Activated CD8-positive, alpha-beta memory T cell treated with anti-CD3 and anti-CD28 coated beads, Interleukin-2, amount 50 U/mL, for 1 hour (primary cell): ENCODE measurements at regions not wholly inside any gene's neighbourhood (a gene's known extent, or its start where the extent isn't known, plus 50 kb on each side); places are given as distances from the start of the nearest gene placed in this dataset.

Experiments
- DNase-seq: peaks from one replicate; pipeline ENCODE4 v3.0.0-alpha.2; 2020; ENCODE audit errors: extremely low read depth

DNA sequence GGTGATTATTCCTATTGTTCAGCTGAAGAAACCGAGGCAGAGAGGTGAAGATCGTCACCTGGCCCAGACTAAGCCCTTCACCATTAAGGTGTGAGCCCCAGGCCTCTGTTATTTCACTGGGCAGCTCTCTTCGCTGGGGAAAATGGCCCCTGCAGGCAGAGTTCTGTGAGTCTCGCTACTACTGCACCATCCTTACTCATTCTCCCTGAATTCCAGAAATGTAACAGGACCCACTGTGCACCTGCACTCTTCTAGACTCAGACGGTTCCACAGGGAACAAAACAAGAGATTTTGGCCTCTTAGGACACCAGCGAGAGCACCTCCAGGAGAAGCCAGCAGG lies 147.7 kb upstream of the GLI2 start:
- DNase-seq = no peak

DNA sequence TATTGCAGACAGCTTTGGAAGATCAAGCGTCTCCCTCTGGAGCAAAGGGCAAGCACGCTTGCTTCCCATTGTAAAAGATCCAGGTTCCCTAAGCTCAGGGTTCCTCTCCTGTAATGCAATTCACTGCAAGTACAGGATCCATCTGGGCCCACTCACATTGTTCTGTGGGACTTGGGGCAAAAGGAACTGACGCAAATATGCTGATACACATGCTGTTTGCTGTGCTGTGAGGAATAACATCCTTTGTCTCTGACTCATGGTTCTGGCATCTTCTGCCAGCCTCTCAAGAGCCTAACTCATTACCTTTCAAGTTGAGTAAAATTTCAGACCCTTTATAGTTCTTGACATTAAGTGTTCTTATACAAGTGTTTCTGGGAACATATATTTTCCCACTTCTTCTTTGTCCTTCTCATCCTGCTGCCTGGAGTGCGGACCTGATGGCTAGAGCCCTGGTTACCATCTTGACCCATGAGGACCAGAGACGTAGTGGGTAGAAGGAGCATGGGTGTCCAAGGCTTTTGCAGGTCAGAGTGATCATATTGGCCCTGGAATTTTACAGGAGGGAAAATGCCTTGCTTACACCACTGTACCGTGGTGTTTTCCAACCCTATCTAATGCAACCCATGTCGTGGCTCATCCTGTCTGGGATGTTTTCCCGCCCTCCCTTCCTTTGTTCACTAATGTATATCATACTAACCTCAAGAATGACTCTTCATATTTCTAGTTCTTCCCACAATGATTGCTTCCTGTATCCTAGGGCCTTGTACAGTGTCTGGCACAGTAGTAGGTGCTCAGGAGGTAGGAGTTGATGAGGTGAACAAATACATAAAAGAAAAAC lies 145.7 kb upstream of the GLI2 start:
- DNase-seq = no peak

DNA sequence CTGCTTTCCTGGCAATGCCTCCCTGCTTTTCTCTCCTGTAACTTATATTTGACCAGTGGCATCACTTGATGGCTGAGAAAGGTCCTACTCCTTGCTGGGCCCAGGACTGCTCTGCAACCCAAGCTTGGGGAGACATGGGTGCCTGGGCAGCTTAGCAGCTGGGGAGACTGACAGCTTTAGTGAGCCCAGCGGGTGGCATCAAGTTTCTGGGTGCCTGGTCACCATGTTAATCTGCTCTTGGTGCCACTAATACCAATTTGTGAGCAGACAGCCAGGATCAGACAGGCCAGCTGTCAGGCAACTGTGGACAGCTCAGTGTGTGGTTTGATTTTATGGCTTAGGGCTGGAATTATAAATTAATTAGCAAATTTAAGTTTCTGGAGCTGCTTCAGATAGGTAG lies 144.8 kb upstream of the GLI2 start:
- DNase-seq = no peak

DNA sequence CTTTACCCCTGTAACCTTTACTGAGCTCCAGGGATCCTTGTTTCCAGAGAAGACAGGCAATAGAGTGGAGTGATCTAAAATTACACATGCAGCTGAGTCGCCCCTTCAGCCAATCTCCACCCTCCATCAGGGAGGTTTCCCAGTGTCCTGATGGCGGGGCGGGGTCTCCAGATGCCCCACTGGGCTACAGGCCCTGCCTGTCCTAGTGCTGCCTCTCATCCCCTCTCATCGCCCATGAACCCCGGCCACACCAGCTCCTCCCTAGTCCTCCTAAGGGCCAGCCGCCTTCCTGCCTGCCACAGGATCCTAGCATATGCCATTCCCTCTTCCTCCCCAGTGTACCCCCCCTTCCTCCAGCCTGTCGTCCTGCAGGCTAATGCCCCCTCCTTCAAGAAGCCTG lies 144.1 kb upstream of the GLI2 start:
- no peak for DNase-seq

DNA sequence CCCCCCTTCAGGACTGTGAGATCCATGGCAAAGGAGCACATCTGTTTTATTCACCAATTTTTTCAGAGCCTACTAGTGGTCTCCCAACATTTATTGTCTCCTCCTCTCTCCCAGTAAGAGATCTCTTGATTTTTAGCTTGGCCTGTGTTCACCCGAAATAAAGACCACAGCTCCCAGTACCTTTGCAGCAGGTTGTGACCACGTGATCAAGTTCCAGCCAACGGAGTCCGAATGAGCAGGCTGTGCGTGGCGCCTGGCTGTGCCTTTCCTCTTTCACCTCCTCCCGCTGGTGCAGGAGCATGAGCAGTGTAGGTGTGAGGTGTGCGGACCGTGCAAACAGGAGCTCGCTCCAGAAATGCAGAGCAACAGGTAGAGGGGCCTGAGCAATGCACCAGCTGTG lies 143.6 kb upstream of the GLI2 start:
- no peak for DNase-seq

DNA sequence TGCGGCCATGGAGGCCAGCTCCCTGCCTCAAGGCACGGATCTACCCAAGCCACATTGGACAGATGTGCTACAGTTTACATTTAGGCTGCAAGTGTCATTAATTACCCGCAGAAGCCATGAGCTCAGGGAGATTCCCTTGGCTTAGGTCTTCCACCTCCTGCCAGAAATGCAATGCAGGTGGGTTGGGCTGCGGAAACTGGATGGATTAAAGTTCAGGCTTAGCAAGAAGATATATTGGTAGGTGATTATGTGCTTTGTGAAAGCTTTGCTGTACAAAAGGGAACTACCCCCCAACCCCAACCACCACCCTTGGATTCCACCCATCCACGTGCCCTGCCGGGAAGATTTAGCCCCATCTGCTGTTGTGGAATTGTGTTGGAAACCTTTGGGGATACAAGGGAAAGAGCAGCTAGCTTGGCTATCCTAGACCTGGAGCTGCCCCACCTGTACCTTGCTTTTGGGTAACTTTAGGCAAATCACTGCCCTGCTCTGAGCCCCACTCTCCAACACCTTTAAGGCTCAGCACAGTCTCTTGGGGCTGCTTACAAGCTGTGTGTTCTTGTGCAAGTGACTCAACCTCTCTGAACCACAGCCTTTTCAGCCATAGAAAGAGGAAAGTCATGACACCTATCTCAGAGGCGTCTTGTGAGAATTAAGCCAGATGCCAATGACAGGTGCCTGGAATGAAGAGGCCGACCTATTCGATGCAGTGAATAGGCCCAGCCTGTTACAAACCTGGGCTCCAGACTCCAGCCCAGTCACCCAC lies 141.6 kb upstream of the GLI2 start:
- no peak for DNase-seq

DNA sequence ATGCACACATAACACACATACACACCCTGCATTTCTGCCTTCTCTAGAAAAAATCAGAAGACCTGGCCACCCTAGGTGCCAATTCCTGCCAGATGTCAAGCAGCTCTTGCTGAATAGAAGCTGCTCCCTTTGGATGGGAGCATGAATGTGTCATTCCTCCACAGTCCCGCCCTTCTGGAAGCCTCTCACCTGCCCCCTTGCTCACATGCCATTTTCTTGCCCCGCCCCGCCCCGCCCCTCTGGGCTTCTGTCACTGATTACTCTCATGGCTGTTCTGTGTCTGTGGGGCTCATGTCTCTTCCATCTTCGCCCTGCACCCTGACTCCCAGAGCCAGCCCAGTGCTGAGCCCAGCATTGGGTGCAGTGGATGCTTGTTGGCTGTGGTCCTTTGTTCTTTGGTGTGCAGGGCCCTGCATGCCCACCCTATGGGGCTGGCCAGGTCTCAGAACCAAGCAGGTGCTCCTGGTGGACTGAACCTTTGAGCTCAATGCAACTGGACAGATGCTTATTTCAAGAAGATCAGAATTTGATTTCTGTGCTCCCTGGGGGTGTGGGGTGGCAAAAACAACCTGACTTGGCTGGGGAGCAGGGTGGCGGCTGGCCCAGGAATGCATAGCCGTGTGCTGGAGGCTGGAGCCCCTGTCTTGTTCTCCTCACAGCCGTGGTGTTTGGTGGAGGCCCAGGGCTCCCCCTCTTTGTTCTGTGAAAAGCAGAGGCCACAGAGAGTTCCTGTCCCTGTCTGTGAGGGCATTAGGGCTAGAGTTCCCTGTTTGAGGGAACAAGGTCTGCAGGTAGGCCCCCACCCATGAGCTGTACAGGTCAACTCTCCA lies 140.6 kb upstream of the GLI2 start:
- no peak for DNase-seq

DNA sequence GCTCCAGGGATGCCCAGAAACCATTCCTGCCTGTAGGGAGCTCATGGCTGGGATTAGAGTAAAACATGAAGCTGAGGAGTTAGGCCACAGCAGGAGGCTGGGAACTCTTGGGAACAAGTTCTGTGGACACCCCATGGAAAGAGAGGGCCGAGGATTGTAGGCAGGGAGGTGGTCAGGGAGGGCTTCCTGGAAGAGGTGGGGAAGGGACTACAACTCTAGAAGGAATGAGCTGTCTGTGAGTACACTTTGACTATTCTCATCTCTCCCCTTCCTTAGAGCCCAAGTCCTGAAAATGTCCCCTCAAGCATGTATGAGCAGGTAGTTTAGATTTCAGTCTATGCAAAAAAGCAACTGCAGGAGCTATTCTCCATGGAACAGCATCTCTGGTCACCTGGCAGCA lies 139.9 kb upstream of the GLI2 start:
- no peak for DNase-seq

DNA sequence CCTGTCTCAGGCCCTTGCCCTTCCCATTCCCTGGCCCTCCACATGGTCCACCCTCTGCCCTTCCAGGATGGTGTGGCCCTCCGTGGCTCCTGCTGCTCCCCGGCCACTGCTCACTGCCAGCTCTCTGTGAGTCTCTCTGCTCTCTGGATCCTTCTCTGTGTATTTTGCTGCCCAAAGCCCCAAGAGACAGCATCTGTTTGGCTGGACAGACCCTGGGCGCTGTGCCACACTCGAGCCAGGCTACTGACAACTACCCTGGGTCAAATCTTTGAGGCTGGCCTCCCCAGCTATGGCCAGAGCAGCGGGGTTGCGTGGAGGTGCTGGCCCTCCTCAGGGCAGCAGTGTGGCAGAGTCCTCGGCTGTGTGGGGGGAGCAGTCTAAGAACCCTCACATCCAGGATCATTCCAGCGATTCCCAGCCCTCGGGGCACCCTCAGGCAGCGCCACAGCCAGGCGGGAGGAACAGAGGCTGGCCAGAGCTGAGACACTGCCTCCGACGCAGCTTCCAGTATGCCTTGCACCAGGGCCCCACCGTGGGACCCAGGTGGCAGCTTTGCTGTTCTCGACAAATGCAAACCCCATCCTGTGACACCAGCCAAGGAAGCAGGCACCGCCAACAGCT lies 139.4 kb upstream of the GLI2 start:
- no peak for DNase-seq

DNA sequence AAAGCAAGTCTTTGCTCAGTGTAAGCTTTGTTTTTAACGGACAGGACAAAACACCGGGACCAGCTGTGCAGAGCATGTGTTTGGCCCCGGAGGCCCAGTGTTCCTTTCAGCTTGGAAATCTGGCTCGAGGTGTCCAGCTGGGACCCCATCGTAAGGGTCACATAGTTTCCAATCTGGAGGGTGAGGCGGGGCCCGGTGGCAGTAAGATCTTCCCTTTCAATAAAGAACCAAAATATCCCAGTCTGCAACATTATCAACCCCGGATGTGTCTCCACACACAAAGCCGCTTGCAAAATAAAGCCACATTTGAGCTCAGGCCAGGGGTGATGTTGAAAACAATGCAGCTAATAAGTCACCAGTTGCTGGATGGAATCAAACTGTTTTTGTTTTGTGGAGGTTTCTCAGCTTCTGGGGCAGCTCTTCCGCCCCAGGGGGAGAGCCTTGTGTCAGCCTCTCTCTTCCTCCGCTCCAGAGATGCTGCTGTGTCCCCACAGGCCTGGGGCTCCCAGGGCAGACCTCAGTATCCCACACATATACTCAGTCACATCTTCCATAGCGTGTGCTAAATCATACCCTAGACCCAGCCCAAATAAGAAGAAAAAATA lies 138.6 kb upstream of the GLI2 start:
- DNase-seq = no peak

DNA sequence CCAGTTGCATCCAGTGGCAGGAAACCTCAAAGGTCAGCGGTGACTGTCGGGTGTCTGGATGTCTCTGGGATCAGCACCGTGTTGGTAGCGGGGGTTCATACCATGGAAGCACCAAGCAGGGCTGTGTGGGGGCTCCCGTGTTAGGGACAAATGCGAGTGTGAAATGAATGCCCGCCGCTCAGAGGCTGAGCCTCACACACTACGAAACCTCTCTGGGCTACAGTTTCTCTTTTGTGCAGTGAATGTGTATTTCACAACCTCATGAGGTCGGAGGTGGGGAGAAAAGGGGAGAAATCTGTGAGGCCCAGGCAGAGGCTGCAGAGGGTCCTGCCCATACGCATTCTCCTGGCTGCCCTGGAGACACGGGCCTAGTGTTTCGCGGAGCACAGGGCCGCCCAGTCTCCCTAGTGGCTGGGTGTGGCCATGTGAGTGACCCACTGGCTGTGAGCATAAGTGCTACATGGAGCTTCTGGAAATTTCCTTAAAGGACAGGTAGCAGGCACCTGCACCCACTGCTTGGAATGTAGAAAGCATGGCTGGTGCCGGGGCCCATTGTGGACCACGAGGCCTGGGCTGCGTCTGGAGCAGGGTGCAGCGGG lies 138.0 kb upstream of the GLI2 start:
- no peak for DNase-seq

DNA sequence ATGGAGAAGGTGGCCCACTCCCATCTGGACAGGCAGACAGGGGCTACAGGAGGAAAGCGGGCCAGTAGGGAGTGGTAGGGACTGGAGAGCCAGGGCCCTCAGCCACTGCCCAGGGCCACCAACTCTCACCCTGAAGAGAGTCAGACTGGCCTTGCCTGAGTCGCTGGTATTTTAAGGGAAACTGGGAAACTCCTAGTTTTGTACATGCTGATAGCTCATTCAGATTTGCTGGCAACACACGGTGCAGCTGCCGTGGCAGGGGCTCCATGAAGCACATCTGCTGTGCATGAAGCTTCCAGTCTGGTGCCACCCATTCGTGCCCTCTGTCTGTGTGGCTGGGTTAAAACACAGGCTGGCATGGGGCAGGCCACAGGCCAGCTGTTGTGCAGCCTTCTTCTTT lies 137.3 kb upstream of the GLI2 start:
- DNase-seq = no peak

DNA sequence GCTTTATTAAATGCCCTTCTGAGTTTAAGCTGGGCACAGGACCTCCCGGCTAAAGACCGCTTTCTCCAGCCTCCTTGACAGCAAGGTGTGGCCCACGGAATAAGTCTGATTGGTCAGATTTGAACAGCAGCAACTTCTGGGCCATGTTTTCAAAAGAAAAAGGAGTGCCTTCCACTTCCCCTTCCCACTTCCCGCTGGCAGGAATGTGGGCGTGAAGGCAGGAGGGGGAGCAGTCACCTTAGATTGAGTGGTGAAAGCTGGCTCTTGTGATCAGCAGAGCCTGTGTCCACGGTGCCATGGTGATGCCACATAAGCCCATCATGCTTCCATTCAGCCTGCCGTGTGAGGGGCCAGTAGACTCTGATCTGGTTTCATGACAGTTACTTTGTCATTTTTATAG lies 136.6 kb upstream of the GLI2 start:
- no peak for DNase-seq

DNA sequence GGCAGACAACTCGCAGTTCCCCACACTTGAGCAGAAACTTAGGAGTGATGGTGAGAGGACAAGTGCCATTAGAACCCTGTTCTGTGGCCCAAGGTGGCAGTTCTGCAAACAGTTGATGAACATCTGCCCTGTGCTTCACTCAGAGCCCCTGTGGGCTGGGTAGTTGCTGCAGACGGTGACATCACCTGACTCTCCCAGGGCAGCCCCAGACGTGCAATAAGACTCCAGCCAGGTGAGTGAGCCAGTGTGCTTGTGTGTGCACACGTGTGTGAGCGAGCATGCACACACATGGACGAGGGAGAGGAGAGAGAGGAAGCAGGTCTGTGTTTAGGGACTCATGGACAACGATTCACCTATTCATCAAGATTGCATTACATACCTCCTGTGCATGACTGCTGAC lies 136.0 kb upstream of the GLI2 start:
- DNase-seq = no peak

DNA sequence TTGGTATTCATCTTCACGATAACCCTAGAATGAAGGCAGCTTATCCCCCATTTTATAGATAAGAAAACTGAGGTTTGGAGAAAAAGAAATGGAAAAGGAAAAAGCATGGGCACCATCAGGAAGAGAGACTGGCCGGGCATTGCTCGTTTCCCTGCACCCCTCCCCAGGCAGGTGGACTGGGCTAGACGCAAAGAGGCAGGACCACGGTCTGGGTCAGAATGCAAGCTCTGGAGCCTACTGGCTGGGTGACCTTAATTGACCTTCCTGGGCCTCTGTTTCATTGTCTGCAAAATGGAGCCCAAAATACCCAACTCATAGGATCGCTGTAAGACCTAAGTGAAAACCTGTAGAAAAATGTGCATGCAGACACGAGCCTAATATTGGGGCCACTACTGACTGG lies 135.3 kb upstream of the GLI2 start:
- DNase-seq = no peak

DNA sequence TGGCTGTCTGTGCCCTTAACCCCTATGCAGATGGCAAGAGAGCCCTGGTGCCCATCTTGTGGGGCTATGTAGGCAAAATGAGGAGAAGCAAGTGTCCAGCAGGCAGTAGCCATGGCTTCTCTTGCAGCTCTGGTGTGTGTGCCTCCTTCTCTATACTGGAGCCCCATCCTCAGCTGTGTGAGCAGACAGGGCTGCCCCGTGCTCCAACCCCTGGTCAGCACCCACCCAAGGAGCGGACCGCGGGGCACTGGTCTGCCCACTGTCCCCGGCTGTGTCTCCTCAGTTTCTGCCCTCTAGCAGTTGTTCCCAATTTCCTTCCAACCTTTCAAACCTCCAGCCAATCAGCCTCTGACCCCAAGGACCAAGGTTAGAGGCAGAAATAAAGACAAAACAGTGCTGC lies 134.9 kb upstream of the GLI2 start:
- DNase-seq = no peak

DNA sequence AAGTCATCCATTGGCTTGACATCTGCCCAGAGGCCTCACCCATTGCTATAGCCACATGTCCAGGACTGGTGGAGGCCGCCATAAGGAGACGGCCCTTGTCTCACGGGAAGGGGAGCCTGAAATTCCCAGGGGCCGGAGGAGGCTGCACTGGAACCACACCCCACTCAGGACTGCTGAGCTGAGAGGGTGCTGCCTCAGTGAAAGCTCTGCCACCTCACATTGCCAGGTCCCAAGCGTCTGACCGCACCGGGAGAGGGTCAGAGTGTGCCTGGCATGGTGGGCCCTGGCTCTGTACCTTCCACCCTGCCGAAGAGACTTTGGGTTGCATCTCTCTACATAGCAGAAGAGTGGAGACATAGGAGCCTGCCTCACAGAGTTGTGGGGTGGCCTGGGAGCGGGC lies 134.1 kb upstream of the GLI2 start:
- DNase-seq = no peak

DNA sequence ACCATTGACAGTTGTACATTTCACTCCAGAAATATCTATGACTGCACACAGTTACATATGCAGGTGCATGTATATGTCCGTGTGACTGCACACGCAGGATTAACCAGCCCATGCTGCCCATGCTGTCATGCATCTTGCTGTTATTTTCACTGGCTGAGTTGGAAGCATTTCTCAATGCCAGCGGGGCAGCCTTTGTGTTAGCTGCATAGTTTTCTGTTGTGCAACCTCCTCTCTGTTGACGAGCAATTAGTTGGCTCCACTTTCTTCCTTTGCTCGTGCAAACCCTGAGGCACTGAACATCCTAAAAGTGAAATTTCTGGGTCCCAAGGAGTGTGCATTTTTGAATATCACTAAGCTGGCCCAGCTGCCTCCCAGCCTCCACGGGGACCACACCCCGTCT lies 133.4 kb upstream of the GLI2 start:
- no peak for DNase-seq

DNA sequence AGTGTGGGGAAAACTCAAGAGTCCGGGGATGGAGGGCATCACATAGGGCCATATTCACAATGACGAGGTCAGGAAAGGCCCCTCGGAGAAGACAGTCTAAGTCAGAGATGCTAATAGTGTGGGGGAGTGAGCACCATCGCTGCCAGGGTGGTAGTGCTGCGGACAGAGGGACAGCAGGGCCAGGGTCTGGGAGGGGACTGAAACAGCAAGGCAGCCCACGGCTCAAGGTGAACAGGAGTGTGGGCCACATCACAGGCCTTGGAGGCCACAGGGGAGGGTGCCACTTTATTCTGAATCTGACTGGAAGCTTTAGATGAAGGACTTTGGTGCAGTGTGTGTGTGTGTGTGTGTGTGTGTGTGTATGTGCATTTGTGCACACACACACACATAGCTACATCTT lies 130.9 kb upstream of the GLI2 start:
- no peak for DNase-seq

DNA sequence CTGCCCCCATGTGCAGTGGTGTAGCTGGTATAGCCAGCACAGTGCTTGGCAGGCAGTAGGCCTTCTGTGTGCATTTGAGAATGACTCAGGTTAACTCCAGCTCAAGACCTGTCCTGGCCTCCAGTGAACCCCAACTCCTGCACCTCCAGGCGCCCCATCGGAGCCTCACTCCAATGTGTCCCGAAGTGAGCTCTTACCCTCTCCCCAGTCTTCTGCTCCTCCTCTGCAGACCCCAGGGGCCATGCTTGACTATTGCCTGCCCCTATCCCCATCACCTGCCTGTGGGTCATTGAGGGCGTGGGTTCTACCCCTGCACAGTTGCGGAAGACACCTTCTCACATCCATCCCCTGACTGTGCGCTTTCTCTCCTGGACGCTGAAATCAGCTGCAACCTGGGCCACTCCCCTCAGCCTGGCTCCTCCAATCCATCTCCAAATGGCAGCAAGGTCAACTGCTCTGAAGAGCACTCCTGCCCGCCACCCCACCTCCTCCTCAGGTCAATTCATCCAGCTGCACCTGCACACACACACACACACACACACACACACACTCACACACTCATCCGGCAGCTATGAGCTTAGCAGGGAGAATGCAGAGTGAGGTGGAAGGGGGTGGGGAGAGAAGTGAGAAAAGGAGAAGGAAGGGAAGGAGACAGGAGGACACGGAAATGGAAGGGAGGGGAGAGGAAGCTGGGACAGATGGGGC lies 130.3 kb upstream of the GLI2 start:
- DNase-seq = no peak

DNA sequence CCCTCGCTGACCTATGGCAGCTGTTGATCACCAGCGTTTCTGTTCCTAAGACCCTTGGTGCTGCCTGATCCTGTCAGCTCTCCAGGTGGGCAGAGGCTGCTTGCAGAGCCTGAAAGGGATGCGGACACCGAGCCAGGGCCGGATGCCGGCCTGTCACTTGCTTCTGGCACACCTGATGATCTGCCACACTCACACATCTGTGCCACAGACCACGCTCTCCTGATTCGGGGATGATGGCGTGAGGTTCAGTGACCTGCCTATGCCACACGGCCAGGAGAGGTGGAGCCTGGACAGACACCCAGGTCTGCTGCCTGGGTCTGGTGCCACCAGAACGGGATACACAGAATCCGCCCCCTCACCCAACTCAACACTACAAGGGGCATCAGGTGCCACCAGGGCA lies 129.4 kb upstream of the GLI2 start:
- DNase-seq = no peak
